ENCODE measurements at regions not wholly inside any gene's neighbourhood (a gene's known extent, or its start where the extent isn't known, plus 50 kb on each side); places are given as distances from the start of the nearest gene placed in this dataset.

DNA sequence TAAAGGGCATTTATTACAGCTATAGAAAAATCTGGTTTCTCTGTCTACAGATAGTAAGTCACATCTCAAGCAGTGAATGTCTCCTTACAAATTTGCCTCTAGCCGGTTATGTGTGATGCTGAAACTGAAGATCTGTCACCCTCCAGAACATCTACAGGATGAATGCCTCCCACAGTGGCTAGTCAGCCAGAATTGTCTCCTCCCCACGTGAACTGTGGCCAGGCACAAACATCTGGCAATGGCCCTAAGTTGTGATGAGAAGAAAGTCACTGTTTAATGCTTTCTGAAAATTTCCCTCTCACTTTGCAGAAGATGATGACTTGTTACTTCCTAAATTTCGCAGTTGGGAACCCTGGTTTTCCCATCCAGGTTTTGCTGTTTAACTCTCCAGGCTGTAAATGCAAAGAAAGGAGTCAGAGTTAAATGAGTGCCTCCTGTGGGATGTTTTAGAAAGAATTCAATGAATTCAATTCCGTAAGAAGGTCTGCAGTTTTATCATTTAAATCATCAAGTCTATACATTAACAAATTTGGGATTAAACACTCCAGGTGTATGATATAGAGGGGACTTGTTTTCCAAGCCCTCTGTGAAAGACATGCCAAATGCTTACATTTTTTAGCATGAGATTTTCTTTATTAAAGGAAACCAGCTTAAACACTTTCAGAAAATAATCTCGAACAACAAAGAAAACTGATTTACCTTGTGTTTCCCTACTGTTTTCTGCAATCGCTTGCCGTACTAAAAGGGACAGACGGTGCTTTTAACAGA, 55.4 kb upstream of the TLR3 start:
- TF ChIP-seq, protein P1, sequence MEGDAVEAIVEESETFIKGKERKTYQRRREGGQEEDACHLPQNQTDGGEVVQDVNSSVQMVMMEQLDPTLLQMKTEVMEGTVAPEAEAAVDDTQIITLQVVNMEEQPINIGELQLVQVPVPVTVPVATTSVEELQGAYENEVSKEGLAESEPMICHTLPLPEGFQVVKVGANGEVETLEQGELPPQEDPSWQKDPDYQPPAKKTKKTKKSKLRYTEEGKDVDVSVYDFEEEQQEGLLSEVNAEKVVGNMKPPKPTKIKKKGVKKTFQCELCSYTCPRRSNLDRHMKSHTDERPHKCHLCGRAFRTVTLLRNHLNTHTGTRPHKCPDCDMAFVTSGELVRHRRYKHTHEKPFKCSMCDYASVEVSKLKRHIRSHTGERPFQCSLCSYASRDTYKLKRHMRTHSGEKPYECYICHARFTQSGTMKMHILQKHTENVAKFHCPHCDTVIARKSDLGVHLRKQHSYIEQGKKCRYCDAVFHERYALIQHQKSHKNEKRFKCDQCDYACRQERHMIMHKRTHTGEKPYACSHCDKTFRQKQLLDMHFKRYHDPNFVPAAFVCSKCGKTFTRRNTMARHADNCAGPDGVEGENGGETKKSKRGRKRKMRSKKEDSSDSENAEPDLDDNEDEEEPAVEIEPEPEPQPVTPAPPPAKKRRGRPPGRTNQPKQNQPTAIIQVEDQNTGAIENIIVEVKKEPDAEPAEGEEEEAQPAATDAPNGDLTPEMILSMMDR (IDR thresholded peaks at IDR 0.05), result no peak
- TF ChIP-seq POLR2A (IDR thresholded peaks at IDR 0.05) (no peak), EP300 (IDR thresholded peaks at IDR 0.05) (no peak), POLR2AphosphoS5 (IDR thresholded peaks at IDR 0.05) (no peak)
